ENCODE measurements at regions not wholly inside any gene's neighbourhood (a gene's known extent, or its start where the extent isn't known, plus 50 kb on each side); places are given as distances from the start of the nearest gene placed in this dataset.

GRCh38 chr20:11676630-11677287 is 240.9 kb upstream of the BTBD3 start:
- no peak for TF ChIP-seq IRF2 (CRISPR knock-in tag; IDR thresholded peaks at IDR 0.05; ENCODE audit: borderline replicate concordance, low read depth)
- peak; percentile 84 for TF ChIP-seq CTCF (IDR thresholded peaks at IDR 0.05)
- TF ChIP-seq ZNF232 (CRISPR knock-in tag; IDR thresholded peaks at IDR 0.05) = no peak
- TF ChIP-seq, protein P1, sequence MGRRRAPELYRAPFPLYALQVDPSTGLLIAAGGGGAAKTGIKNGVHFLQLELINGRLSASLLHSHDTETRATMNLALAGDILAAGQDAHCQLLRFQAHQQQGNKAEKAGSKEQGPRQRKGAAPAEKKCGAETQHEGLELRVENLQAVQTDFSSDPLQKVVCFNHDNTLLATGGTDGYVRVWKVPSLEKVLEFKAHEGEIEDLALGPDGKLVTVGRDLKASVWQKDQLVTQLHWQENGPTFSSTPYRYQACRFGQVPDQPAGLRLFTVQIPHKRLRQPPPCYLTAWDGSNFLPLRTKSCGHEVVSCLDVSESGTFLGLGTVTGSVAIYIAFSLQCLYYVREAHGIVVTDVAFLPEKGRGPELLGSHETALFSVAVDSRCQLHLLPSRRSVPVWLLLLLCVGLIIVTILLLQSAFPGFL (CRISPR knock-in tag; IDR thresholded peaks at IDR 0.05; ENCODE audit: borderline replicate concordance) = no peak
- no peak for TF ChIP-seq MXD4 (CRISPR knock-in tag; IDR thresholded peaks at IDR 0.05; ENCODE audit: borderline replicate concordance)
- TF ChIP-seq, protein P2, sequence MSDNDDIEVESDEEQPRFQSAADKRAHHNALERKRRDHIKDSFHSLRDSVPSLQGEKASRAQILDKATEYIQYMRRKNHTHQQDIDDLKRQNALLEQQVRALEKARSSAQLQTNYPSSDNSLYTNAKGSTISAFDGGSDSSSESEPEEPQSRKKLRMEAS (CRISPR knock-in tag; IDR thresholded peaks at IDR 0.05) = no peak
